Right lobe of liver (tissue), 6 donors: ENCODE measurements at regions not wholly inside any gene's neighbourhood (a gene's known extent, or its start where the extent isn't known, plus 50 kb on each side); places are given as distances from the start of the nearest gene placed in this dataset.
A peak's percentile ranks its signal among the peaks of the same experiment; 100 is the strongest.

ENCODE experiments used
- ATAC-seq, 4 donors: fragments of 200-7000 bp; cut with Tn5 transposase; one replicate each; pipeline ENCODE4 v1.9.1; 2020; ENCODE audit warnings: mild to moderate bottlenecking in 4 of 4, moderate library complexity in 4 of 4
- DNase-seq, 3 donors: peaks; one replicate each; pipeline ENCODE4 v3.0.0-alpha.2; 2020
- H3K27ac ChIP-seq, 3 donors: fragments of 200-600 bp; one replicate each; pipeline ENCODE4 v1.8.0; 2022
- H3K27me3 ChIP-seq, 2 donors: fragments of 200-600 bp; one replicate each; pipeline ENCODE4 v1.8.0; 2022
- H3K36me3 ChIP-seq, 4 donors: fragments of 200-600 bp; sonication (generic) in 1 of 4; one replicate each; pipeline versions ENCODE4 v1.5.1 to v1.8.0; 2017 to 2022; ENCODE audit warnings: control low read depth in 1 of 4
- H3K4me1 ChIP-seq, 4 donors: fragments of 200-600 bp; sonication (generic) in 1 of 4; one replicate each; pipeline versions ENCODE4 v1.5.1 to v1.8.0; 2017 to 2022; ENCODE audit warnings: control low read depth in 1 of 4
- H3K4me3 ChIP-seq, 3 donors: fragments of 200-600 bp; one replicate each; pipeline ENCODE4 v1.8.0; 2022
- H3K9me3 ChIP-seq, 4 donors: fragments of 200-600 bp; sonication (generic) in 1 of 4; one replicate each; pipeline versions ENCODE4 v1.5.1 to v1.8.0; 2017 to 2022; ENCODE audit warnings: control low read depth in 1 of 4
- POLR2A ChIP-seq: fragments of 450-650 bp; IDR thresholded peaks from one replicate; pipeline ENCODE4 v1.6.1; 2017; ENCODE audit warnings: antibody characterized with exemption, mild to moderate bottlenecking
- WGBS: methylation state at CpG from one replicate; pipeline ENCODE4 v1.1.6; 2018; ENCODE audit warnings: low coverage, low lambda C conversion rate; ENCODE audit not compliant: insufficient coverage; ENCODE audit errors: missing lambda C conversion rate; 5-methylcytosine and 5-hydroxymethylcytosine counted together
- intact Hi-C, 2 donors: fragments of 100-400 bp; cut with DNase I; formaldehyde crosslinking; loops; one replicate each; pipeline versions ENCODE4 v1.11.2 to v1.14.1; 2022
- TF ChIP-seq, protein P1 (sequence below), 4 donors: fragments of 200-600 bp in 3 of 4; fragments of 450-650 bp in 1 of 4; IDR thresholded peaks; one replicate each; pipeline versions ENCODE4 v1.5.1 to v1.8.0; 2016 to 2022; ENCODE audit warnings: antibody characterized with exemption in 4 of 4, mild to moderate bottlenecking in 2 of 4
- donor health status: DM: no; HTN: yes; CAD: no.
- donor health status: DM: no; HTN: no; CAD: no.
- donor health status: DM: no; HTN: no; CAD: no.
- donor health status: DM: no; HTN: yes; CAD: no.
- donor health status: DM: no; HTN: yes; CAD: no.

DNA sequence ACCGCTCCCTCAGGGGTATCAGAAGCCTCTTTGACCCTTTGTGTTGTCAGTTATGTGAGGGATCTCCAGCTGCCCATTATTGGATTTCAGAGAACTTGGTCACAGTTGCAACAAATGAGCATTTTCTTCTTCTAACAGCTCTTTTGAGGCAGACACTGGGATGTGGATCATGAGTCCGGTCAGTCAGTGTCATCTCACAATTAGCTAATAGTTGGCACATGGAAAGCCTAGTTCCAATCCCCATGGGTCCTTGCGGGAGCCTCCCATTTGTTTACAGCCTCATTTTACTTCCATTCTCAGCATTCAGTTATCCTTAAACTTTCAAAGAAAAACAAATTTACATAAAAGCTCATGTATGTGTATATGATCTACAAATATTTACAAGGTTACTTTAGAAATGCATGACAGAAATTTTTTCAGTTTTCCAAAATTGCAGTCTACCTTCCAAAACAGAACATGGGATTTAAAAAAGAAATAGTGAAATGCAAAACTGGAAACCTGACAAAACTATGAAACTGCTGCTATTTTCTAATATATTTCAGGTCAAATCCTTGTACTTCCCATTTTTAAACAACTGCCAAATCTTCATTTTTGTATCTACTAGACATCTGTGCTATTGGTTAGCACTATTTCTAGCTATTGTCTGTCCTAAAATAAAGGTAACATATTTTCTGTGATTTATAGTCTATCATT, 547.1 kb upstream of the ZEB2 start:
- TF ChIP-seq, protein P1, sequence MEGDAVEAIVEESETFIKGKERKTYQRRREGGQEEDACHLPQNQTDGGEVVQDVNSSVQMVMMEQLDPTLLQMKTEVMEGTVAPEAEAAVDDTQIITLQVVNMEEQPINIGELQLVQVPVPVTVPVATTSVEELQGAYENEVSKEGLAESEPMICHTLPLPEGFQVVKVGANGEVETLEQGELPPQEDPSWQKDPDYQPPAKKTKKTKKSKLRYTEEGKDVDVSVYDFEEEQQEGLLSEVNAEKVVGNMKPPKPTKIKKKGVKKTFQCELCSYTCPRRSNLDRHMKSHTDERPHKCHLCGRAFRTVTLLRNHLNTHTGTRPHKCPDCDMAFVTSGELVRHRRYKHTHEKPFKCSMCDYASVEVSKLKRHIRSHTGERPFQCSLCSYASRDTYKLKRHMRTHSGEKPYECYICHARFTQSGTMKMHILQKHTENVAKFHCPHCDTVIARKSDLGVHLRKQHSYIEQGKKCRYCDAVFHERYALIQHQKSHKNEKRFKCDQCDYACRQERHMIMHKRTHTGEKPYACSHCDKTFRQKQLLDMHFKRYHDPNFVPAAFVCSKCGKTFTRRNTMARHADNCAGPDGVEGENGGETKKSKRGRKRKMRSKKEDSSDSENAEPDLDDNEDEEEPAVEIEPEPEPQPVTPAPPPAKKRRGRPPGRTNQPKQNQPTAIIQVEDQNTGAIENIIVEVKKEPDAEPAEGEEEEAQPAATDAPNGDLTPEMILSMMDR (IDR thresholded peaks at IDR 0.05) = no peak
- TF ChIP-seq POLR2A = no peak
- ATAC-seq = no peak
- no peak overlapping the region for H3K4me3 ChIP-seq
- 59% methylated on average over 3 of the region's 3 CpGs for WGBS
- no peaks in the 10 kb centered on the region for H3K27me3 ChIP-seq
- H3K27ac ChIP-seq = peak overlapping the region in 1 of 3 donors; percentile 2
- no peaks in the 10 kb centered on the region for H3K36me3 ChIP-seq
- intact Hi-C loops = no loop called here
- peaks cover 0 to 6% (median 0%) of the 10 kb centered on the region in 4 donors for H3K9me3 ChIP-seq
- DNase-seq = no peak
- H3K4me1 ChIP-seq = no peaks in the 10 kb centered on the region

DNA sequence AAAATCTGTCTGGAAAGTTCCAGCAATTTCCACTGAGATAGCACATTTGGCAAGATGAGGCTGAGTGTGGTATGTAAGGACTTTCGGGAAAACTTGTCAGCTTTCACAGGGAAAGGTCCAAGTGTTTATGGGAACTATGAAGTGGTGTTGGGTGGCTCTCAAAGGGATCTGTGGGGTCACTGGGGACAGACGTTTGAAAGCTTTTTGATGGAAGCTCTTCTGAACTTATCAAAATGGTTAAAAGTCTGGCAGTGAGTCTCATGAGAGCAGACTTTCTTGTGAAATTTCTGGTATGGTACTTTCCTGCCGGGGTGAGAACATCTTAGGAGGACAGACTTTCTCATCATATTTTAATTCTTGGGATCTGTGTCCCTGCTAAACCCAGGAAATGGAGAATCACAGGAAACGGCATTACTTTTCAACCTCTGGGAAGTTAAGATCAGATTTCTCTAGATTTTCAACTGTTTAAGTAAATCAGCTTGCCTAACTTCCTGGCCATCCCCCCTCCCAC, 546.3 kb upstream of the ZEB2 start:
- 53% methylated on average over 4 of the region's 4 CpGs for WGBS
- Histone ChIP-seq H3K4me1 (no peaks in the 10 kb centered on the region), H3K27ac (peak overlapping the region in 1 of 3 donors; percentile 2), H3K4me3 (no peak overlapping the region), H3K27me3 (no peaks in the 10 kb centered on the region), H3K9me3 (peaks cover 0 to 6% (median 0%) of the 10 kb centered on the region in 4 donors), H3K36me3 (no peaks in the 10 kb centered on the region)
- no peak for TF ChIP-seq POLR2A
- TF ChIP-seq, protein P1 (IDR thresholded peaks at IDR 0.05) = no peak
- intact Hi-C loops = no loop called here
- ATAC-seq (no peak), DNase-seq (no peak)

DNA sequence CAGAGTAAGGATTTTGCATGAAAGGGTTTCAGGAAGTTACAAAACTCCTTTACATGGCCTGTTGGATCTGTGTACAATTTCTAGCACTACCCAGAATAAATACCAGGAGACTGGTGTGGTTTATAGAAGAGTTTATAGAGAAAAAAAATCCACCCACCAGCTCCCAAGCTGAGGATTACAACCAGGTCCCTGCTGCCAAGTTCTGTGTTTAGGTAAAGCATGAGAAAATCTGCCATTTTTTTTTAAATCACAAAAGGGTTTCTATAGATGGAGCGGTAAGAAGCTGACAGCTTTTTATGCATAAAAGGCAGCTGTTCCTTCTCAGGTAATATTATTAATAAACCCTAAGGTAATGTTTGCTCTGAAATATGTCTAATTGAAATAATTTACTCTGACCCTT, 545.4 kb upstream of the ZEB2 start:
- no peaks in the 10 kb centered on the region for H3K4me1 ChIP-seq
- ATAC-seq = no peak
- H3K36me3 ChIP-seq = no peaks in the 10 kb centered on the region
- H3K27me3 ChIP-seq = no peaks in the 10 kb centered on the region
- TF ChIP-seq, protein P1 (IDR thresholded peaks at IDR 0.05) = no peak
- no peak for TF ChIP-seq POLR2A
- peaks cover 0 to 6% (median 0%) of the 10 kb centered on the region in 4 donors for H3K9me3 ChIP-seq
- no peak for DNase-seq
- WGBS = 100% methylated on average over 1 of the region's 1 CpG
- intact Hi-C loops = no loop called here
- no peak overlapping the region for H3K27ac ChIP-seq
- no peak overlapping the region for H3K4me3 ChIP-seq

DNA sequence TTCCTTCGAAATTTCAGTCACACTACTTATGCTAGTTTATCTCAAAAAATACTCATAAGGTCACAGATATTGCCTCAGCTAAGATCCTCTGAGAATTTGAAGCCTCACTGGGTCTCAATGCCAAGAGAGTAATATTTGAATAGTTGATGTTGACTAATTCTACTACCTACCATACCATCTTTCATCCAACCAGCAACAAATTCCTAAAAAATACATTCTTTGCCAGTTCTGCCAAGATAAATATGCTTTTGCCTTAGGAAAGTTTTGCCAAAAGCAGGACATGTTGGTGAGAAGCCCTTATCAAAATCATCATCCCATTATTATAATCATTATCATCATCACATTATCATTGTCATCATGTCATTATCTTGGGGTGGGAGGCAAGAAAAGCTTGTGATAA, 544.6 kb upstream of the ZEB2 start:
- H3K27me3 ChIP-seq = no peaks in the 10 kb centered on the region
- no peak for ATAC-seq
- no peaks in the 10 kb centered on the region for H3K9me3 ChIP-seq
- H3K4me1 ChIP-seq = no peaks in the 10 kb centered on the region
- intact Hi-C loops = no loop called here
- 60% methylated on average over 1 of the region's 1 CpG for whole genome bisulfite sequencing
- DNase-seq = no peak
- H3K4me3 ChIP-seq = no peak overlapping the region
- no peaks in the 10 kb centered on the region for H3K36me3 ChIP-seq
- no peak overlapping the region for H3K27ac ChIP-seq
- TF ChIP-seq, protein P1 (IDR thresholded peaks at IDR 0.05) = no peak
- no peak for TF ChIP-seq POLR2A
